GM18507 (cell line): ENCODE measurements at regions not wholly inside any gene's neighbourhood (a gene's known extent, or its start where the extent isn't known, plus 50 kb on each side); places are given as distances from the start of the nearest gene placed in this dataset.
A peak's percentile ranks its signal among the peaks of the same experiment; 100 is the strongest.

ENCODE experiments used
- DNase-seq: peaks from one replicate; pipeline ENCODE4 v3.0.0; 2011; ENCODE audit warnings: low read depth; ENCODE audit not compliant: insufficient read length; ENCODE audit errors: extremely low spot score
- FAIRE-seq: peaks from 2 replicates; lab custom pipeline; 2011; peaks lifted over from hg19 to GRCh38; lab: Jason Lieb, UNC

DNA sequence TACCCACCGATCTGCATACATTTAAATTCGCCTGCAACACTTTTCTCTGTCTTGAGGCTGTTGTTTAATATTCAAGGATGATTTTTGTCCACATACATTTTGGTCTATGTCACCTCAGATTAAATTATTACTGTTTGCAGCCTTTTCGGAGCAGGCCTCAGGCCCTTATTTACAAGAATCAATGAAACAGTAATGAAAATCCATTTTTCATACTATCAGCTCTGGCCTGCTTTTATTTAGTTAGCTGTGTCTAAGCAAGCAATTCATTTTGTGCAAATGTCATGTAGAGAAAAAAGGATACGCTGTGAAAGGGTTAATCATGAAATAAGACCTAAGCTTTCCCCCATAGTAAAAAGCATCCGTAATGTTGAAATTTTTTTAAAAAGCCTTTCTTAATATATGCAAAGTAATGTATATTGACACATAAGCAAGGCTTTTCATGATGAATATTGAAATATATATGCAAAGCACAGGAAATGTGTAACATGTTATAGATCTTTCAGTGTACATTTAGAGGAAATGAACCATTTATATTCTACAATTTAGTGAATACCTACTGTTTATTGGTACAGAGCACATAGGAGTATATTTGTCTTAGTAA, 1135.3 kb upstream of the ZEB2 start:
- DNase-seq: no peak
- no peak for FAIRE-seq

GRCh38 chr2:145654746-145655145, 1134.8 kb upstream of the ZEB2 start:
- no peak for FAIRE-seq

DNA sequence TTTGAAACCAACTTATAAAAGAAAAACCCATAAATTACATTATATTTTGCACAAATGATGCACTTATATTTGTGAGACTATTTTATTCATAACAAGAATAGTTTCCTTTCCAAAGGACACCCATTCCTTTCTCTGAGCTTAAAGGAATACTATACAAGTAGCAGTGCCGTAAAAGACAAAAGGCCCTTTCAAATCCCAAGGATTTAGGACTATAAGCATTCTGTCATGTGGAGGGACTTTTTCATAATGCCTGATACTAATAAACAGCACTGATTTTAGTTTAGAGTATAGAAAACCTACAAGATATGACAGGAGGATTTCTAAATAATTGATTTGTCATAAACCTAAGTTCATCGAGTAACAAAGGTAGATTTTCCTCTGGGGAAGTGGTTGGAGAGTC, 1134.2 kb upstream of the ZEB2 start:
- no peak for FAIRE-seq
- no peak for DNase-seq

More at GRCh38 chr2:145654746-145655145, 1134.8 kb upstream of the ZEB2 start:
- no peak for DNase-seq

- FAIRE-seq: no peak
- no peak for DNase-seq
Observed at GRCh38 chr2:145653553-145653952, 1133.6 kb upstream of the ZEB2 start.

DNA sequence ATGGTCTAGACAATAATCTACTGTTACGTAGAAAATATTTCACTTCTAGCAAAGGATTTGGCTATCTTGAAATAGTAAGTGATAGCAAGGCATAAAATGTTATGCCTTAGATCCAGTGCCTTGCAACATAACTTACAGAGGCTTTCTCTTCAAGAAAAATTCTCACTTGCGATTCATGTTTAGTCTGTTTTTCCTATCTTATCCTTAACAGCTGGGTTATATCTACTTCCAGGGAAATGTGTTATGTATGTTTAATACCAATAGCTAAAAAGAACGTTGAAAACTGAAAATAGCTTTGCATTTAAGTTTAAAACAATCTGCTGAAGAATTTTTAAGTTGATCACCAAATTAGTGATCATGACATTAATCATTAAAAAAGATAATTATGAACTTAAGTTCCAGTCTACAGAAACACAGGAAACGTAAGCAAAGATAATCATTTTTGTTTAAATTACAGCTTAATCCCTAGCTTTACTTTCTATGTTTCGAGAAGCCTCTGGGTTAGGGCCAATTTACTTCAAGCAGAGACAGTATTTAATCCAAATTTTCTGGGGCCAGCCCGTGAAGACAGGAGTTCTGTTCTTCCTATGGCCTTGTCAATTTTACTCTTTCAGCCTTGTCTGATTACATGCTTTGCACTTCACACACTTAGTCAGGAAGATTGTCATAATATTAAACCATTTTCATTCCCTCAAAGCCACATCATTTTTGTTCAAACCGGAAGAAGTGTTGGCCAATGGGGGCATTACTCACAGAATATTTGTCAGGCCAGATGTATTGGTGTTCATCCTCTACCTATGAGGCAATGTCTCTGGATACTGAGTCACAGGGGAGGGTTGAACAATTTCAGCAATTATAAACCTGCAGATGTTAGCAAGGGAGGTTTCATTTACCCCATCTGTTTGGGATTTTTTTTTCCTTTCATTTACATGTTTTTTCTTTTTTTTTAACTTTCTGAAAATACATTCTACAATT, 1132.9 kb upstream of the ZEB2 start:
- DNase-seq (no peak), FAIRE-seq (no peak)

- no peak for FAIRE-seq
- DNase-seq: no peak
Observed at GRCh38 chr2:145652036-145652435, 1132.1 kb upstream of the ZEB2 start.

DNA sequence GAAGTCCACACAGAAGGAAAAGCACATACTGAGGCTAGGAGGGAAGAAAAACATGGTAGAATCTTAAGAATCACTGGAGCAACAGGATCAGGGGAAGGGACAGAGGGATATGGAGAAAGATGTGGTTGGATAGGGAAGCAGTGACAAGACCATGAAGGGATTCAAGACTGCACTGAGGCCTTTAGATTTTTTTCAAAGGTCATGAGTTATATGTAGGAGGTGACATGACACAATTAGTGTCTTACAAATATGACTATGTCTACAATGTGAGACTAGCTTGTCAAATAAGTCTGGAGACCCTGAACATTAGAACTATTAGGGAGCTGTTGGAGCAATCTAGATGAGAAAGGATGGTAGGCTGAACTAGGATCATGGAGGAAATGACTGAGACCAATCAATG, 1130.3 kb upstream of the ZEB2 start:
- DNase-seq (no peak), FAIRE-seq (no peak)

- DNase-seq: no peak
- no peak for FAIRE-seq
Observed at GRCh38 chr2:145649061-145649460, 1129.1 kb upstream of the ZEB2 start.

DNA sequence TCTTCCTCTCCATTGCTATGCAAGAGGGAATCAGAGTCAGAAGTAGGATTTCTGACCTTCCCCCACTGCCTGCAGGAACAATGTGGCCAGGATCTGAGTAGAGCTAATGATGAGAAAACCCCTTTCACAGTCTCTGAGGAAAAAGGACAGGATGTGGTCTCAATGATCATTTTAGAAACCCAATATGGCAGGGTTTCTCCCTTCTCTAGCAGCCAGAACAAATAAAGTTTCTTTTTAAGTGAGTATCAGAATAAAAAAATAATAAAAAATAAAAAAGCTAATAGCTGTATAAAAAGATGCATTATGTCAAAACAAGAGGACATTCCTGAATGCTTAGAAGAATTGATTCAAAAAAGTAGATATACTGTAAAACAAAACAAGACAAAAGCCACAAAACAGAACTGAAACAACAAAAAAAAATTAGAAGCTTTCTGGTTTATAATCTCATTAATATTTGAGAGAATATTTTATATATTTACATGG, 1124.9 kb upstream of the ZEB2 start:
- peak; percentile 7 for DNase-seq

GRCh38 chr2:145638675-145639074, 1118.8 kb upstream of the ZEB2 start:
- no peak for FAIRE-seq
- DNase-seq: no peak

More for the DNA sequence above, 1124.9 kb upstream of the ZEB2 start:
- FAIRE-seq: peak; percentile 76

GRCh38 chr2:145635706-145636427, 1115.9 kb upstream of the ZEB2 start:
- DNase-seq: no peak
- FAIRE-seq: no peak

GRCh38 chr2:145631561-145631960, 1111.6 kb upstream of the ZEB2 start:
- FAIRE-seq: no peak
- DNase-seq: no peak

- DNase-seq (no peak), FAIRE-seq (no peak)
Observed at GRCh38 chr2:145626301-145626700, 1106.4 kb upstream of the ZEB2 start.

- DNase-seq (no peak), FAIRE-seq (no peak)
Observed at GRCh38 chr2:145625111-145625510, 1105.2 kb upstream of the ZEB2 start.

DNA sequence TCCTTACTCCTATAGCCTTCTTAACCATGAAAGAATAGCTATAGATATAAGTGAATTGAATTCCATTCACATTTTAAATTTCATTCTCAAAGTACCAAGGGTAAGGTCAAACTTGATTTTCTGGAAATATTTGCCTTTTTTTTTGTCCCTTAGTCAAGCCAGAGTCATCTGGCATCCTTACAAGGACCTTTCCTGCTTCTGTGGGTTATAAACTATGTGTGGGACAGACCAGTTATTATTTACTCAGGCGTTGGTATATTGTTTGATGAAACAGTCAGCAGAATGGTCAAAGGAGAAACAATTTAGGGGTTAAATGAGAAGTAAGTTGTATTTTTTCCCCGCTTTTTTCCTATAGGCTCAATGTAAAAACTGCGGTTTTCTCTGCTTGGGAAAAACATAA, 1103.2 kb upstream of the ZEB2 start:
- DNase-seq (no peak), FAIRE-seq (no peak)

DNA sequence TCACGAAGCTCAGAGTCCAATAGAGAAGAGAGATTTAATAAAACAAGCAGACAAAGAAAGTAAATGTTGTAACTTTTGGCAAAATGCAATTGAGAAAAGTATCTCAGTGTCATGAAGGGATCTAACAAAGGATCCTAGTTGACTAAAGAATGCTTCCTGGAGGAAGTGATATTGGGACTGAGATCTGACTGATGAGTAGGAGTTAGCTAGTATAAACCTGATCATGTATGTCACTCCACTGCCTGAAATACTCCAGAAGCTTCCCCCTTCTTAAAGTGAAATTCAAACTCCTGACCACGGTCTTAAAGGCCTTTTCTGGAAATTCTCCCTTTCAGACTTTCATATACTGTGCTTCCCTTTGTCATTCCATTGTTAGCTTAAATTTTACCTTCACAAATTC, 1102.4 kb upstream of the ZEB2 start:
- FAIRE-seq (no peak), DNase-seq (no peak)

DNA sequence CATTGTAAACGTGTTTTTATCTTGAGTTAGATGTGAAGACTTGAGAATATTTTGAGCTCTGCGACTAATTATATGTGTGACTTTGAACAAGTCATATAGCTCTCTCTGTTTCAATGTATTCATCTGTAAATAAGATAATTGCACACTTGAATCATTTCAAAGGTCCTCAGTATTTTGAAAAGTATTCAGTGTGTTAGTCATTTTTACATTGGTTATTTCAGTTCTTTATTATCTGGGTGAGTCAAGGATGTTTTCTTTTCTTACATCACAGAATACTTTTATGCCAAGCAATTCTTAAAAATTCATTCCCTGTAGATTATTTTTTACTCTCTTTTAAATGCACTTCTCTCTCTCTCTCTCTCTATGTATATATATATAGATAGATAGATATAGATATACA, 1098.0 kb upstream of the ZEB2 start:
- DNase-seq (no peak), FAIRE-seq (no peak)

DNA sequence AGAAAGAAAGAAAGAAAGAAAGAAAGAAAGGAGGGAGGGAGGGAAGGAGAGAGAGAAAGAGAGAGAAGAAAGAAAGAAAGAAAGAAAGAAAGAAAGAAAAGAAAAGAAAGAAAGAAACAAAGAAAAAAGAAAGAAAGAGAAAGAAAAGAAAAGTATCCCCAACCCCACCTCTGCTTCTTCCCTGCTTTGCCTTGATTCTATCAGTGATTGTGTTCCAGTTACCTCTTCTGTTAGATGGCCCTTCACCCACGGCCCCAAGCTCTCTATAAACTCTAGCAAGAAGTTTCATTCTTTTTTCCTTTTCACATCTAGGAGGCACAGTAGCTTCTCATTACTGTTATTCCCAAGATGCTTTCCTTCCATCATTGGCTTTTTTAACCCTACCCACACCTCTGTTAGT, 1097.5 kb upstream of the ZEB2 start:
- FAIRE-seq: no peak
- no peak for DNase-seq

GRCh38 chr2:145615626-145616025, 1095.7 kb upstream of the ZEB2 start:
- FAIRE-seq (no peak), DNase-seq (no peak)

GRCh38 chr2:145609951-145610350, 1090.0 kb upstream of the ZEB2 start:
- FAIRE-seq (no peak), DNase-seq (no peak)
